Ascending aorta (tissue), 2 donors: ENCODE measurements at regions not wholly inside any gene's neighbourhood (a gene's known extent, or its start where the extent isn't known, plus 50 kb on each side); places are given as distances from the start of the nearest gene placed in this dataset.

ENCODE experiments used
- DNase-seq, 2 donors: peaks; one replicate each; pipeline ENCODE4 v3.0.0-alpha.2; 2019; ENCODE audit warnings: low spot score in 2 of 2
- H3K27ac ChIP-seq, 2 donors: fragments of 200-600 bp; sonication (generic); one replicate each; pipeline ENCODE4 v1.5.1; 2016 to 2017; ENCODE audit warnings: mild to moderate bottlenecking in 1 of 2
- H3K27me3 ChIP-seq: fragments of 200-600 bp; sonication (generic); one replicate; pipeline ENCODE4 v1.5.1; 2017
- H3K36me3 ChIP-seq, 2 donors: fragments of 200-600 bp; sonication (generic); one replicate each; pipeline ENCODE4 v1.5.1; 2016
- H3K4me1 ChIP-seq, 2 donors: fragments of 200-600 bp; sonication (generic); one replicate each; pipeline ENCODE4 v1.5.1; 2016 to 2017; ENCODE audit warnings: mild to moderate bottlenecking in 1 of 2
- H3K4me3 ChIP-seq, 2 donors: fragments of 200-600 bp; sonication (generic); one replicate each; pipeline ENCODE4 v1.5.1; 2016 to 2017; ENCODE audit warnings: mild to moderate bottlenecking in 1 of 2
- H3K9me3 ChIP-seq, 2 donors: fragments of 200-600 bp; sonication (generic); one replicate each; pipeline ENCODE4 v1.5.1; 2016
- CTCF ChIP-seq, 3 experiments: fragments of 200-600 bp in 2 of 3; fragments of 450-650 bp in 1 of 3; sonication (generic) in 2 of 3; IDR thresholded peaks; one replicate each; pipeline ENCODE4 v1.5.1; 2016 to 2019; ENCODE audit warnings: antibody characterized with exemption in 3 of 3, mild to moderate bottlenecking in 1 of 3, moderate library complexity in 1 of 3
- intact Hi-C: fragments of 100-400 bp; cut with DNase I; formaldehyde crosslinking; loops from one replicate; pipeline ENCODE4 v1.15.1; 2023

GRCh38 chr1:82446236-82446635 lies 645.5 kb downstream of the ADGRL2 start:
- intact Hi-C loops = no loop called here
- no peak overlapping the region for H3K27ac ChIP-seq
- no peak for TF ChIP-seq CTCF (IDR thresholded peaks at IDR 0.05)

GRCh38 chr1:82445827-82446226 lies 645.1 kb downstream of the ADGRL2 start:
- peaks cover 0 to 2% of the 10 kb centered on the region in 2 donors for H3K9me3 ChIP-seq
- no peak for DNase-seq
- no peaks in the 10 kb centered on the region for H3K4me1 ChIP-seq
- intact Hi-C loops = no loop called here
- no peak overlapping the region for H3K4me3 ChIP-seq
- no peak for TF ChIP-seq CTCF (IDR thresholded peaks at IDR 0.05)
- no peak overlapping the region for H3K27ac ChIP-seq
- no peaks in the 10 kb centered on the region for H3K36me3 ChIP-seq
- H3K27me3 ChIP-seq = no peaks in the 10 kb centered on the region

More at GRCh38 chr1:82446236-82446635, 645.5 kb downstream of the ADGRL2 start:
- Histone ChIP-seq H3K9me3 (peaks cover 0 to 6% of the 10 kb centered on the region in 2 donors), H3K27me3 (no peaks in the 10 kb centered on the region), H3K4me1 (no peaks in the 10 kb centered on the region), H3K36me3 (no peaks in the 10 kb centered on the region), H3K4me3 (peak overlapping the region in 1 of 2 donors; percentile 2)
- no peak for DNase-seq

GRCh38 chr1:82445132-82445531 lies 644.4 kb downstream of the ADGRL2 start:
- Histone ChIP-seq H3K4me3 (no peak overlapping the region), H3K9me3 (no peaks in the 10 kb centered on the region), H3K36me3 (no peaks in the 10 kb centered on the region), H3K4me1 (no peaks in the 10 kb centered on the region), H3K27me3 (no peaks in the 10 kb centered on the region), H3K27ac (no peak overlapping the region)
- intact Hi-C loops = no loop called here
- no peak for DNase-seq
- no peak for TF ChIP-seq CTCF (IDR thresholded peaks at IDR 0.05)

DNA sequence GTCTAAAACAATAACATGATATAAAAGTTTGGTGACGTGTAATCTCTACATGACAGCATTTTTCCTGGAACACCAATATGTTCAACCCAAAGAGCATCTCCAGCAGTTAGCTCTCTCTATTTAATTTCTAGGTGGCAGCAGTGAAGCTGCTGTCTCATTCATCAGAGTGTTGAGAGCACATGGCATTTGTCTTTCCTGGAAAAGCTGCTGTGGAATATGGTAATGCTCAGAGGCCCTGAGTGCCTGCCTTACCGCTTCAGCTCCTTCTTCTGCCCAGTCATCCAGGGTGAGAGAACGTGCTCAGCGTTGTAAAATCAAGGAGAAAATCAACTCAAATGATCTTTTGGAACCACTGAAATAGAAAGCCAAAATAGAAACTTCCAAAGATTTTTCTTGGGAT lies 640.7 kb downstream of the ADGRL2 start:
- Histone ChIP-seq H3K36me3 (no peaks in the 10 kb centered on the region), H3K9me3 (no peaks in the 10 kb centered on the region), H3K27ac (no peak overlapping the region), H3K4me1 (no peaks in the 10 kb centered on the region), H3K4me3 (no peak overlapping the region), H3K27me3 (no peaks in the 10 kb centered on the region)
- no peak for DNase-seq
- intact Hi-C loops = no loop called here
- TF ChIP-seq CTCF (IDR thresholded peaks at IDR 0.05) = no peak

- no peak for DNase-seq
- Histone ChIP-seq H3K36me3 (no peaks in the 10 kb centered on the region), H3K27me3 (no peaks in the 10 kb centered on the region), H3K9me3 (no peaks in the 10 kb centered on the region), H3K27ac (no peak overlapping the region), H3K4me1 (no peaks in the 10 kb centered on the region), H3K4me3 (no peak overlapping the region)
- intact Hi-C loops = no loop called here
- no peak for TF ChIP-seq CTCF (IDR thresholded peaks at IDR 0.05)
Measured at GRCh38 chr1:82423174-82423815, 622.6 kb downstream of the ADGRL2 start.

- TF ChIP-seq CTCF (IDR thresholded peaks at IDR 0.05) = no peak
- no peaks in the 10 kb centered on the region for H3K36me3 ChIP-seq
- no peaks in the 10 kb centered on the region for H3K27me3 ChIP-seq
- DNase-seq = no peak
- no peaks in the 10 kb centered on the region for H3K4me1 ChIP-seq
- intact Hi-C loops = no loop called here
- no peak overlapping the region for H3K27ac ChIP-seq
- no peak overlapping the region for H3K4me3 ChIP-seq
- H3K9me3 ChIP-seq = no peaks in the 10 kb centered on the region
Measured at GRCh38 chr1:82421782-82422181, 621.0 kb downstream of the ADGRL2 start.
